AG09309 (cell line): ENCODE measurements at regions not wholly inside any gene's neighbourhood (a gene's known extent, or its start where the extent isn't known, plus 50 kb on each side); places are given as distances from the start of the nearest gene placed in this dataset.

ENCODE experiments used
- DNase-seq: peaks from one replicate; pipeline ENCODE4 v3.0.0-alpha.2; 2010; ENCODE audit warnings: low read depth
- H3K4me3 ChIP-seq: 2 replicates; pipeline ENCODE4 v1.5.1; 2011; ENCODE audit warnings: mild to moderate bottlenecking, low read depth, low read length, moderate library complexity; ENCODE audit not compliant: control insufficient read depth
- CTCF ChIP-seq: IDR thresholded peaks from 2 replicates; pipeline ENCODE4 v1.5.1; 2011; ENCODE audit warnings: mild to moderate bottlenecking, low read depth, low read length, inconsistent platforms; ENCODE audit not compliant: insufficient read depth, control insufficient read depth; ENCODE audit errors: missing control alignments

GRCh38 chr18:44229693-44230108 is 451.0 kb upstream of the SETBP1 start:
- no peak for TF ChIP-seq CTCF
- H3K4me3 ChIP-seq: no peak overlapping the region
- peak; percentile 11 for DNase-seq

- no peak overlapping the region for H3K4me3 ChIP-seq
- TF ChIP-seq CTCF: no peak
- no peak for DNase-seq
Observed at GRCh38 chr18:44231936-44232335, 448.8 kb upstream of the SETBP1 start.

DNA sequence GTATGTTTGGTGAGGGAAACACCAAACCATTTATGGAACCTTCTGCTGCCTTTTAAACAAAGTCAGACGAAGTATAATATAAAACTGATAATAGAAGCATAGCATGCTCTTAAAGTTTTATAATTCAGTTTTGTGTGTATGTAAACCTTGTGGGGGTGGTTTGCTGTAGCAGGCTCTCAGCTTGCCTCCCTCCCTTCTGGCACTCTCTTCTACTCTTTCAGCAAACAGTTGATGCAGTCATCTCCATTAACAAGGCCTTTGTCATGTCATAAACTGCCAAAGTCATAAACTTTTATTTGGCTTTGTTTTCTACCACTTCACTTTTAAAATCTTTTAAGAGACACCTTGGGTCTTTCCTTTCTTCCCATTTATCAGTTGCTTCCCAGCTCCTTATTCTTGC is 448.2 kb upstream of the SETBP1 start:
- H3K4me3 ChIP-seq: no peak overlapping the region
- no peak for TF ChIP-seq CTCF
- no peak for DNase-seq

- TF ChIP-seq CTCF: no peak
- no peak overlapping the region for H3K4me3 ChIP-seq
- DNase-seq: no peak
Observed at GRCh38 chr18:44238454-44238853, 442.2 kb upstream of the SETBP1 start.

- H3K4me3 ChIP-seq: no peak overlapping the region
- DNase-seq: no peak
- TF ChIP-seq CTCF: no peak
Observed at GRCh38 chr18:44238911-44239310, 441.8 kb upstream of the SETBP1 start.

DNA sequence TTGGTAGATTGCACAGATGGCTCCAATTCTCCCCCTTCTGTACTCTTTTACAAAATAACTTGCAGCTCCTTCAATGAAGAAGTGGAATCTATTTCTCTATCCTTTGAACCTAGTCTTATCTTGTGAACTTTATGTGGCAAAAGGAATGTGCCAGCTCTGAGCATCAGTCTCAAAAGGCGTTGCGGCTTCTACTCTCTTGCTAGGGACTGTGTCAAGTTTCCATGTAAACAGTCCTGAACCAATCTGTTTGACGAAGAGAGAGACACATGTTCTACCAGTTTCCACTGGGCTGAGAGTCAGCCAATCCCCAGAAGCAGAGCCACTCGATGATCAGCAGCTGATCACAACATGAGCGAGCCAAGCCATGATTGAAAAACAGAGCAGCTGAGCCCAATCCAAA is 439.7 kb upstream of the SETBP1 start:
- no peak overlapping the region for H3K4me3 ChIP-seq
- no peak for DNase-seq
- no peak for TF ChIP-seq CTCF

GRCh38 chr18:44245019-44245418 is 435.7 kb upstream of the SETBP1 start:
- no peak for DNase-seq
- H3K4me3 ChIP-seq: no peak overlapping the region
- no peak for TF ChIP-seq CTCF
